ENCODE measurements at regions not wholly inside any gene's neighbourhood (a gene's known extent, or its start where the extent isn't known, plus 50 kb on each side); places are given as distances from the start of the nearest gene placed in this dataset.

DNA sequence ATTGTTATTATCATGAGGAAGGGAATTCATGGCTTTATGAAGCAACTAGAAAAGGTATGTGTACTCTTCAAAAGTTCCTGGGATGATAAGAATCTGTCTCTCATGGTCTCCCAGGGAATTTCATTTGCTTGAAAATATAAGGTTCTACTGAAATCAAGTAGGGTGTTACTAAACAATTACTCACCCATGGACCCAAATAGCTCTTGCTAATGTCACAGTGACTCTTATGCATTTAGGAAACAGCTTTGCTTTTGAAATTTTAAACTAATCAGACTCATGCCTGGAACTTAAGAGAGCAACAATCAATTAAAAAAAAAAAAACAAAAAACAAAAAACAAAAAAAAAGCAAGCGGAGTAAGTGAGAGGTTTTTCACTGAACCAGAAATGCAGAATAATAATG, 1546.3 kb upstream of the TENM4 start:
- ATAC-seq, result no peak
- no peak for TF ChIP-seq RARB (CRISPR knock-in tag; IDR thresholded peaks at IDR 0.05)
- TF ChIP-seq, protein P1, sequence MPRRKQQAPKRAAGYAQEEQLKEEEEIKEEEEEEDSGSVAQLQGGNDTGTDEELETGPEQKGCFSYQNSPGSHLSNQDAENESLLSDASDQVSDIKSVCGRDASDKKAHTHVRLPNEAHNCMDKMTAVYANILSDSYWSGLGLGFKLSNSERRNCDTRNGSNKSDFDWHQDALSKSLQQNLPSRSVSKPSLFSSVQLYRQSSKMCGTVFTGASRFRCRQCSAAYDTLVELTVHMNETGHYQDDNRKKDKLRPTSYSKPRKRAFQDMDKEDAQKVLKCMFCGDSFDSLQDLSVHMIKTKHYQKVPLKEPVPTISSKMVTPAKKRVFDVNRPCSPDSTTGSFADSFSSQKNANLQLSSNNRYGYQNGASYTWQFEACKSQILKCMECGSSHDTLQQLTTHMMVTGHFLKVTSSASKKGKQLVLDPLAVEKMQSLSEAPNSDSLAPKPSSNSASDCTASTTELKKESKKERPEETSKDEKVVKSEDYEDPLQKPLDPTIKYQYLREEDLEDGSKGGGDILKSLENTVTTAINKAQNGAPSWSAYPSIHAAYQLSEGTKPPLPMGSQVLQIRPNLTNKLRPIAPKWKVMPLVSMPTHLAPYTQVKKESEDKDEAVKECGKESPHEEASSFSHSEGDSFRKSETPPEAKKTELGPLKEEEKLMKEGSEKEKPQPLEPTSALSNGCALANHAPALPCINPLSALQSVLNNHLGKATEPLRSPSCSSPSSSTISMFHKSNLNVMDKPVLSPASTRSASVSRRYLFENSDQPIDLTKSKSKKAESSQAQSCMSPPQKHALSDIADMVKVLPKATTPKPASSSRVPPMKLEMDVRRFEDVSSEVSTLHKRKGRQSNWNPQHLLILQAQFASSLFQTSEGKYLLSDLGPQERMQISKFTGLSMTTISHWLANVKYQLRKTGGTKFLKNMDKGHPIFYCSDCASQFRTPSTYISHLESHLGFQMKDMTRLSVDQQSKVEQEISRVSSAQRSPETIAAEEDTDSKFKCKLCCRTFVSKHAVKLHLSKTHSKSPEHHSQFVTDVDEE (CRISPR knock-in tag; IDR thresholded peaks at IDR 0.05), result no peak
- TF ChIP-seq ZC3H10 (CRISPR knock-in tag; IDR thresholded peaks at IDR 0.05), result no peak
- no peak for TF ChIP-seq TCF4 (CRISPR knock-in tag; IDR thresholded peaks at IDR 0.05; ENCODE audit: borderline replicate concordance)
- TF ChIP-seq ISL1 (CRISPR knock-in tag; IDR thresholded peaks at IDR 0.05), result no peak
- no peak for TF ChIP-seq ZFP30 (CRISPR knock-in tag; IDR thresholded peaks at IDR 0.05)
- TF ChIP-seq ARNTL (CRISPR knock-in tag; IDR thresholded peaks at IDR 0.05; ENCODE audit: borderline replicate concordance, low read depth), result no peak
- no peak for TF ChIP-seq ZNF8 (CRISPR knock-in tag; IDR thresholded peaks at IDR 0.05)
- TF ChIP-seq SNAI2 (CRISPR knock-in tag; IDR thresholded peaks at IDR 0.05), result no peak
- no peak for TF ChIP-seq ESRRG (CRISPR knock-in tag; IDR thresholded peaks at IDR 0.05)
- no peak for TF ChIP-seq PPARA (CRISPR knock-in tag; IDR thresholded peaks at IDR 0.05; ENCODE audit: borderline replicate concordance)
- TF ChIP-seq CSDC2 (CRISPR knock-in tag; IDR thresholded peaks at IDR 0.05), result no peak
- TF ChIP-seq ZNF565 (CRISPR knock-in tag; conservative IDR thresholded peaks at IDR 0.05; ENCODE audit: low read depth), result no peak
- TF ChIP-seq, protein P2, sequence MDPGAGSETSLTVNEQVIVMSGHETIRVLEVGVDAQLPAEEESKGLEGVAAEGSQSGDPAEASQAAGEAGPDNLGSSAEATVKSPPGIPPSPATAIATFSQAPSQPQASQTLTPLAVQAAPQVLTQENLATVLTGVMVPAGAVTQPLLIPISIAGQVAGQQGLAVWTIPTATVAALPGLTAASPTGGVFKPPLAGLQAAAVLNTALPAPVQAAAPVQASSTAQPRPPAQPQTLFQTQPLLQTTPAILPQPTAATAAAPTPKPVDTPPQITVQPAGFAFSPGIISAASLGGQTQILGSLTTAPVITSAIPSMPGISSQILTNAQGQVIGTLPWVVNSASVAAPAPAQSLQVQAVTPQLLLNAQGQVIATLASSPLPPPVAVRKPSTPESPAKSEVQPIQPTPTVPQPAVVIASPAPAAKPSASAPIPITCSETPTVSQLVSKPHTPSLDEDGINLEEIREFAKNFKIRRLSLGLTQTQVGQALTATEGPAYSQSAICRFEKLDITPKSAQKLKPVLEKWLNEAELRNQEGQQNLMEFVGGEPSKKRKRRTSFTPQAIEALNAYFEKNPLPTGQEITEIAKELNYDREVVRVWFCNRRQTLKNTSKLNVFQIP (CRISPR knock-in tag; IDR thresholded peaks at IDR 0.05; ENCODE audit: borderline replicate concordance, low read depth), result no peak
- no peak for TF ChIP-seq BACH2 (CRISPR knock-in tag; IDR thresholded peaks at IDR 0.05; ENCODE audit: borderline replicate concordance)
- TF ChIP-seq, protein P3, sequence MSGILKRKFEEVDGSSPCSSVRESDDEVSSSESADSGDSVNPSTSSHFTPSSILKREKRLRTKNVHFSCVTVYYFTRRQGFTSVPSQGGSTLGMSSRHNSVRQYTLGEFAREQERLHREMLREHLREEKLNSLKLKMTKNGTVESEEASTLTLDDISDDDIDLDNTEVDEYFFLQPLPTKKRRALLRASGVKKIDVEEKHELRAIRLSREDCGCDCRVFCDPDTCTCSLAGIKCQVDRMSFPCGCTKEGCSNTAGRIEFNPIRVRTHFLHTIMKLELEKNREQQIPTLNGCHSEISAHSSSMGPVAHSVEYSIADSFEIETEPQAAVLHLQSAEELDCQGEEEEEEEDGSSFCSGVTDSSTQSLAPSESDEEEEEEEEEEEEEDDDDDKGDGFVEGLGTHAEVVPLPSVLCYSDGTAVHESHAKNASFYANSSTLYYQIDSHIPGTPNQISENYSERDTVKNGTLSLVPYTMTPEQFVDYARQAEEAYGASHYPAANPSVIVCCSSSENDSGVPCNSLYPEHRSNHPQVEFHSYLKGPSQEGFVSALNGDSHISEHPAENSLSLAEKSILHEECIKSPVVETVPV (CRISPR knock-in tag; IDR thresholded peaks at IDR 0.05), result no peak
- TF ChIP-seq TOX (CRISPR knock-in tag; IDR thresholded peaks at IDR 0.05; ENCODE audit: borderline replicate concordance), result no peak
- TF ChIP-seq, protein P4, sequence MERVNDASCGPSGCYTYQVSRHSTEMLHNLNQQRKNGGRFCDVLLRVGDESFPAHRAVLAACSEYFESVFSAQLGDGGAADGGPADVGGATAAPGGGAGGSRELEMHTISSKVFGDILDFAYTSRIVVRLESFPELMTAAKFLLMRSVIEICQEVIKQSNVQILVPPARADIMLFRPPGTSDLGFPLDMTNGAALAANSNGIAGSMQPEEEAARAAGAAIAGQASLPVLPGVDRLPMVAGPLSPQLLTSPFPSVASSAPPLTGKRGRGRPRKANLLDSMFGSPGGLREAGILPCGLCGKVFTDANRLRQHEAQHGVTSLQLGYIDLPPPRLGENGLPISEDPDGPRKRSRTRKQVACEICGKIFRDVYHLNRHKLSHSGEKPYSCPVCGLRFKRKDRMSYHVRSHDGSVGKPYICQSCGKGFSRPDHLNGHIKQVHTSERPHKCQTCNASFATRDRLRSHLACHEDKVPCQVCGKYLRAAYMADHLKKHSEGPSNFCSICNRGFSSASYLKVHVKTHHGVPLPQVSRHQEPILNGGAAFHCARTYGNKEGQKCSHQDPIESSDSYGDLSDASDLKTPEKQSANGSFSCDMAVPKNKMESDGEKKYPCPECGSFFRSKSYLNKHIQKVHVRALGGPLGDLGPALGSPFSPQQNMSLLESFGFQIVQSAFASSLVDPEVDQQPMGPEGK (CRISPR knock-in tag; IDR thresholded peaks at IDR 0.05; ENCODE audit: borderline replicate concordance), result no peak
- TF ChIP-seq ZFP3 (CRISPR knock-in tag; IDR thresholded peaks at IDR 0.05), result no peak
- no peak for TF ChIP-seq GLIS3 (CRISPR knock-in tag; IDR thresholded peaks at IDR 0.05)

DNA sequence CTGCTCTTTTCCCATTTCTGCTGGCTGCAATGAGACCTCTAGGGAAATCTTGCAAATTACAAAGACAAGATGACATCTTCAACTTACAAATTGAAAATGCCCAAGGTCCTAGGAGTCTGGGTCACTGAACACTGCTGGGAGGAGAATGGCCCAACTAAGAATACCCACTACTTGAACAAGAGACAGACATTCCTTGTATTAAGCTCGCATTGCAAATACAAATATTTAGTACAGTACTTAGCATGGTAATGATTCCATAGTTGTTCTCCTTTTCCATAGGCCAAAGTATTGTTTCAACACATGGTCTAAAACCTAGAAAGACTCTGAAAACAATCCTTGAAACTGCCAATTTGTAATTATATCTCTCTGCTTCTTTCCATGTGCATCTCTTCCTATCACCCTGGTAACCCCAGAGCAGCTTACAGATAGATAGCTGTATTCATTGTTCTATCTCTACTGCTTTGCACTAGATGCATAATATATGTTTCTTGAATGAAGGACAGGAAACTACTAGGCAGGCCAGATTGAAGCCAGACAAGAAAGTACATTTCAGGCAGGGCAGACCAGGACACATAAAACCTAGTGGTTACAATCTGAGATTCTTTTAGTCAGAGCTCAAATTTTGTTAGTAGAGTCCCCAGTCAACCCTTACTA, 1545.7 kb upstream of the TENM4 start:
- no peak for ATAC-seq
- TF ChIP-seq ZC3H10 (CRISPR knock-in tag; IDR thresholded peaks at IDR 0.05) (no peak), OSR1 (CRISPR knock-in tag; IDR thresholded peaks at IDR 0.05) (no peak), ZFP30 (CRISPR knock-in tag; IDR thresholded peaks at IDR 0.05) (no peak), ISL1 (CRISPR knock-in tag; IDR thresholded peaks at IDR 0.05) (no peak)
- TF ChIP-seq, protein P3 (CRISPR knock-in tag; IDR thresholded peaks at IDR 0.05), result no peak

DNA sequence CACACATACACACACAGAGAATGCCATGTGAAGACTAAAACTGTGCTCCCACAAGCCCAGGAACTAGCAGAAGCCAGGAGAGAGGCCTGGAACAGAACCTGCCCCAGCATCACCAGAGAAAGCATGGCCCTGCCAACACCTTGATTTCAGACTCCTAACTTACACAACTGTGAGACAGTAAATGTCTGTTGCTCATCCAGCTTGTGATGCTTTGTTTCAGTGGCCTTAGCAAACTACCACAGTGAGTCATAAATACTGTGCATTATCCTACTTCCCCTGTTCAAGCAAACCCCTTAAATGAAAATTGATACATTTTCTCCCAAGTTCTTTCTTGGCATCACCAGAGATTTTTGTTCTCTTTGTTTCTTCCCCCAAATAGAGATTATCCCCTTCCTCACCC, 1539.4 kb upstream of the TENM4 start:
- no peak for ATAC-seq
- TF ChIP-seq PPARA (CRISPR knock-in tag; IDR thresholded peaks at IDR 0.05; ENCODE audit: borderline replicate concordance) (no peak), SNAI2 (CRISPR knock-in tag; IDR thresholded peaks at IDR 0.05) (no peak), TOX (CRISPR knock-in tag; IDR thresholded peaks at IDR 0.05; ENCODE audit: borderline replicate concordance) (no peak), ESRRG (CRISPR knock-in tag; IDR thresholded peaks at IDR 0.05) (no peak), ZNF565 (CRISPR knock-in tag; conservative IDR thresholded peaks at IDR 0.05; ENCODE audit: low read depth) (no peak)
- TF ChIP-seq, protein P1 (CRISPR knock-in tag; IDR thresholded peaks at IDR 0.05), result no peak
- TF ChIP-seq, protein P5, sequence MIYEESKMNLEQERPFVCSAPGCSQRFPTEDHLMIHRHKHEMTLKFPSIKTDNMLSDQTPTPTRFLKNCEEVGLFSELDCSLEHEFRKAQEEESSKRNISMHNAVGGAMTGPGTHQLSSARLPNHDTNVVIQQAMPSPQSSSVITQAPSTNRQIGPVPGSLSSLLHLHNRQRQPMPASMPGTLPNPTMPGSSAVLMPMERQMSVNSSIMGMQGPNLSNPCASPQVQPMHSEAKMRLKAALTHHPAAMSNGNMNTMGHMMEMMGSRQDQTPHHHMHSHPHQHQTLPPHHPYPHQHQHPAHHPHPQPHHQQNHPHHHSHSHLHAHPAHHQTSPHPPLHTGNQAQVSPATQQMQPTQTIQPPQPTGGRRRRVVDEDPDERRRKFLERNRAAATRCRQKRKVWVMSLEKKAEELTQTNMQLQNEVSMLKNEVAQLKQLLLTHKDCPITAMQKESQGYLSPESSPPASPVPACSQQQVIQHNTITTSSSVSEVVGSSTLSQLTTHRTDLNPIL (CRISPR knock-in tag; IDR thresholded peaks at IDR 0.05; ENCODE audit: low read depth), result no peak
- TF ChIP-seq, protein P3 (CRISPR knock-in tag; IDR thresholded peaks at IDR 0.05), result no peak

All from SK-N-SH treated with all-trans-retinoic acid at 6 μM for 48 hours (cell line).